ENCODE measurements at regions not wholly inside any gene's neighbourhood (a gene's known extent, or its start where the extent isn't known, plus 50 kb on each side); places are given as distances from the start of the nearest gene placed in this dataset.

DNA sequence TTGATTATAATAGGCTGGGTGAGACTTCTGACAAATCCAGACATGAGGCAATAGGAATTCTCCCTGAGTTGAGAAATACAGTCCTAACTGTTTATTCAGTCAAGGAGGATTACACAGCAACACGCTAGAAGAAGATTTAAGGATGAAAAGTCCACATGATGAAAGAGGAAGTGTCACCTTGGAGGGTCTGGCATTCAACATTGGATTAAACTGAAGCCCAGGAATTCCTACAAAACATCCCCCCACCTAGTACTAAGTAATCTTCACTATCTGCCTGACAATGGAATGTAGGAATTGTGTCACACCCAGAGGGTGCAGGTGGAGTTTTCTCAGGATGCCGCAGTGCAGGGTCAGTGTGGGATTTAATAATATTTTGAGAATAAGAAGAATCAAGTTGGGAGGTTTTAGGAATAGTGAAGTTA is 142.4 kb downstream of the SOCS6 start:
- DNase-seq, result no peak

DNA sequence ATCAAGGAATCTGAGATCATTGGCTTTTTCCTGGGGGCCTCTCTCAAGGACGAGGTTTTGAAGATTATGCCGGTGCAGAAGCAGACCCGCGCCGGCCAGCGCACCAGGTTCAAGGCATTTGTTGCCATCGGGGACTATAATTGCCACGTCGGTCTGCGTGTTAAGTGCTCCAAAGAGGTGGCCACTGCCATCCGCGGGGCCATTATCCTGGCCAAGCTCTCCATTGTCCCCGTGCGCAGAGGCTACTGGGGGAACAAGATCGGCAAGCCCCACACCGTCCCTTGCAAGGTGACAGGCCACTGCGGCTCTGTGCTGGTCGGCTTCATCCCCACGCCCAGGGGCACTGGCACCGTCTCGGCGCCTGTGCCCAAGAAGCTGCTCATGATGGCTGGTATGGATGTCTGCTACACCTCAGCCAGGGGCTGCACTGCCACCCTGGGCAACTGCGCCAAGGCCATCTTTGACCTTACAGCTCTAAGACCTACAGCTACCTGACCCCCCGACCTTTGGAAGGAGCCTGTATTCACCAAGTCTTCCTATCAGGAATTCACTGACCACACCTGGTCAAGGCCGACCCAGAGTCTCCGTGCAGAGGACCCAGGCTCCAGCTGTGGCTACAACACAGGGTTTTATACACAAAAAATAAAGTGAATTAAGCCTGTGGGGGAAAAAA is 141.8 kb downstream of the SOCS6 start:
- no peak for DNase-seq

DNA sequence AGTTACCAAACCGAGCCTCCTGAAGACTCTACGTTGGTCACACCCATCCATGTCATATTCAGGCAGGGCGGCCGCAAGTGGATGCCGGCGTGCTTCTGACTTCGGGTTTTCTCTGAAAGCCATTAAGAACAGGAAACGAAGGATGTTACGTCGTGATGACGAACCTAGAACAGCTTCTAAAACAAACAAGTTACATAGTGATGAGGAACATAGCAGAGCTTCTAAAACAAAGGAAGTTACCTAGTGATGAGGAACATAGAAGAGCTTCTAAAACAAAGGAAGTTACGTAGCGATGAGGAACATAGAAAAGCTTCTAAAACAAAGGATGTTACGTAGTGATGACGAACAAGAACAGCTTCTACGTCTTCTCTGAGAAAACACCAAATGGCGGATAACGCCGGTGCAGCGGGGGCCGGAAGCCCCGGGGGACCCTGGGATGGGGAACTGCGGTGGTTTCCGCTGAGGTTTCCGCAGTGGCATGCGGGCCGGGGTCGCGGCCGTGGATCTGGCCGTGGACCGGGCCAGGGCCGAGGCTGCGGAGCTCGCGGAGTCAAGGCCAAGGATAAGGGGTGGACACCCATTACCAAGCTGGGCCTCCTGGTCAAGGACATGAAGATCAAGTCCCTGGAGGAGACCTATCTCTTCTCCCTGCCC is 141.1 kb downstream of the SOCS6 start:
- no peak for DNase-seq

DNA sequence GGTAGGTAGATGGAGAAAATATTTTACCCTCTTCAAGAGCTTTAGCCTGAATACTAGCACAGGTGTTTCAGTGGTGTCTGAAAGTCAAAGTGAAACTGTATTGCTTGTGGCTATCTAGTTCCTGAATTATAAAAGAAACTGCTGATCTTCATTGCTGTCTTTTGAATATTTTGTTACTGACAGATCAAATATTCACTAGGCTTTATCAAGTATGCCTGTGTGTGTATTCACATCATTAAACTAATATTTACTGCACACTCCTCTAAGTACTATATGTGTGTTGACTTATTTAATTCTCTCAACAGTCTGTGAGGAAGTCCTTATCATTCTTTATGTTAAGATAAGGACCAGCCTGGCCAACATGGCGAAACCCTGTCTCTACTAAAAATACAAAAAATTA is 139.6 kb downstream of the SOCS6 start:
- DNase-seq, result no peak

- no peak for DNase-seq
These were observed 138.0 kb downstream of the SOCS6 start for GRCh38 chr18:70426818-70427217.

GRCh38 chr18:70425236-70425635 is 136.4 kb downstream of the SOCS6 start:
- no peak for DNase-seq

- no peak for DNase-seq
These were observed 135.1 kb downstream of the SOCS6 start for GRCh38 chr18:70423988-70424387.

- DNase-seq, result no peak
These were observed 134.3 kb downstream of the SOCS6 start for GRCh38 chr18:70423120-70423519.

DNA sequence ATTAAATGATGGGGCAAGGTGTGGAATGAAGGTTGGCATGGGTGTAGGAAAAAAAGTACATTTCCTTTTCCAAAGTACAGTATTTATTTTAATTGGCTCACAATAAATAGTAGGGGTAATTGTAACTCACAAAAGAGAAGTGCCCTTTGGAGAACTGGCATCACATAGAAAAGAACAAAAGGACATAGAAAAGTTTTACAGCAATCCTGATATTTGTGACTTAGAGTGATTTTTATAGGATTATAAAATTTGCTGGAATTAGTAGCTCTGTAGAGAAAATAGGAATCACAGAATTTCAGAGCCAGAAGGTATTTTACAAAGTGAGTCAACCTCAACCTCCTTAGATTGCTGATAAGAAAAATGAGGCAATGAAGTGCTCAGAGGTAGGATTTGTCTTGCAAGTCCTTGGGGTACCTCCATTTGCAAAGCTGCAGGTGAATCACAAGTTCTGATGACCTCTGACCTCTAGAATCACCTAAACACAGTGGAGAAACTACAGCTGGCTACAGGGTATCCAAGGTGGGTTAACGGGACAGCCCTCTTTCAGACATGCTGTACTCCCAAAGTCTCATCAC is 133.6 kb downstream of the SOCS6 start:
- DNase-seq, result no peak

GRCh38 chr18:70421471-70422390 is 132.9 kb downstream of the SOCS6 start:
- peak; percentile 5 for DNase-seq

DNA sequence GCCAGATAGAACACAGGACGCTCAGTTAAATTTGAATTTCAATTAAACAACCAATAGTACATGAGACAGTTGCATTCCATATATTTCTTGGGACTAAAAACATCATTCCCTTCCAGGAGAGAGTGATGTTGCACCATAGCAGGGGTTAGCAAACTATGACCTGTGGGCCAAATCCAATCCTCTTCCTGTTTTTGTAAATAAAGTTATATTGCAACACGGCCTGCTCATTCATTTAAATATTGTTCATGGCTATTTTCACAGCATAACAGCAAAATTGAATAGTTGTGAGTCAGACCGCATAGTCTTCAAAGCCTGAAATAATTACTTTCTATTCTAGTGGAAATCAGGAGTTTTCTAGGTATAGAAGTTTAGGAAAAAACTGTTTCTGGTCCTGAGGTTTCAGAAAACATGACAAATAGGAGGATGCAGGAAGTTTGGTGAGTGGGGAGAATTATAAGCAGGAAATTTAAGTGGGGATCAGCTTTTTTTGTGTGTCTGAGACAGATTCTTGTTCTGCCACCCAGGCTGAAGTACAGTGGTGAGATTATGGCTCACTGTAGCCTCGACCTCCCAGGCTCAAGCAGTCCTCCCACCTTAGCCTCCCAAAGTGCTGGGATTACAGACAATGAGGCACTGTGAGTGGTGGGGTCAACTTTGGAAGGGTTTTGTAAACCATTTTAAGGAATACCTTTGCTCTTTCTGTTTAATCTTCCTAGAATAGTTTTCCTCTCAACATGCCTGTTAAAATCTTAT is 131.5 kb downstream of the SOCS6 start:
- DNase-seq, result no peak

GRCh38 chr18:70419526-70419925 is 130.7 kb downstream of the SOCS6 start:
- no peak for DNase-seq

- DNase-seq, result no peak
These were observed 129.9 kb downstream of the SOCS6 start for GRCh38 chr18:70418546-70419311.

DNA sequence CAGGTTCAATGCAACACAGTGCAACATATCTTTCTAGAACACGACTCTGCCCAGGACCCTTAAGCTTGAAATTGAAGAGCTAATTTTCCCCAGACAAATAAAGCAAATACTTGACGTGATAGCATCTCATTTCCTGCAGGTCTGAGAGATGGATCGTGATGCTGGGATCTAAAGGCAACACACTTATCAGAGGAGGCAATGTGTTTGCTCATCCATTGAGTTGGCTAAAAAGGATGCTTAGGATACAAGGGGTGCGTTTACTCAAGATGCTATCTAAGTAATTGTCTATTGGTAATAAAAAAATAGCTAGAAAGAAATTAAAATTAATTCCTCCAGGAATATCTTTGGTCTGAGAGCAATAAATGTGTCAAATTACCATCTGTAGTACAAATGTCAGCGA is 129.0 kb downstream of the SOCS6 start:
- no peak for DNase-seq

DNA sequence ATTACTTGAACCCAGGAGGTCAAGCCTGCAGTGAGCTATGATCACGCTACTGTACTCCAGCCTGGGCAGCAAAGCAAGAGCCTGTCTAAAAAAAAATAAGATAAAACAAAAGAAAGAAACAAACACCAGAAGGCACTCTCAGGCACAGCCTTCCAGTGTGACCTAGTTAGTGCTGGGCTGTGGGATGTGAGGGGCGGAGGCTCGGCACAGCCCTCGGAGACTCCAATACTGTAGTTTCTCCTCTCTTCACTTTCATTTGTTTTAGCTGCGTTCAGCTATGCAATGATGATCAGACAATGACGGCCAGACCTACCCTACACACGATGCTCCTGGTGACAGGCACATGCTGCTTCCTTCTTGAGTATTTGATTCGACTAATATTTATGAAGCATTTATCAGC is 127.7 kb downstream of the SOCS6 start:
- no peak for DNase-seq

DNA sequence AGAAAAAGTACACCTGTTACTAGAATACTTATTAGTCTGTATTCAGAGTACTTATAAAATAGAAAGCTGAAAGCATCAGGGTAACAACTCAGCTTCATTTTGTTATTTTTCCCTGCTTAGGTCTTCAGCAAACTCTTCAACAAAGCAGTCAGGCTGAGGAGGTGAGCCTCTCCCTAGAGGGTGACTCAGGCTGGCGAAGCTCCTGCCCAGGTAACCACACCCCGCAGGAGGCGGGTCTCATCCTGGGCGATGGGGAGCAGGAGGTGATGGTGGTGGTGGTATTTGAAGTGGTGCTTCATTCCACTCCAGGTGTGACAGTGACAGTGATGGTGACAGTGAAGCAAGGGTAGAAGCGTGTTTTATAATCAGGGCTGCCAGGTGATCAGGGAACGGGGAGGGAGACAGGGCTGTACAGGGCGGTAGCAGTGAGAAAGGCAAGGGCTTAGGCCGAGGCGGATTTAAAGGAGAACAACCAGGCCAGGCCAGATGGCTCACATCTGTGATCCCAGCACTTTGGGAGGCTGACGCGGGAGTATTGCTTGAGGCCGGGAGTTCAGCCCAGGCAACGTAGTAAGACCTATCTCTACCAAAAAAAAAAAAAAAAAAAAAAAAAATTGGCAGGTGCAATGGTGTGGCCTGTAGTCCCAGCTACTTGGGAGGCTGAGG is 127.1 kb downstream of the SOCS6 start:
- no peak for DNase-seq

DNA sequence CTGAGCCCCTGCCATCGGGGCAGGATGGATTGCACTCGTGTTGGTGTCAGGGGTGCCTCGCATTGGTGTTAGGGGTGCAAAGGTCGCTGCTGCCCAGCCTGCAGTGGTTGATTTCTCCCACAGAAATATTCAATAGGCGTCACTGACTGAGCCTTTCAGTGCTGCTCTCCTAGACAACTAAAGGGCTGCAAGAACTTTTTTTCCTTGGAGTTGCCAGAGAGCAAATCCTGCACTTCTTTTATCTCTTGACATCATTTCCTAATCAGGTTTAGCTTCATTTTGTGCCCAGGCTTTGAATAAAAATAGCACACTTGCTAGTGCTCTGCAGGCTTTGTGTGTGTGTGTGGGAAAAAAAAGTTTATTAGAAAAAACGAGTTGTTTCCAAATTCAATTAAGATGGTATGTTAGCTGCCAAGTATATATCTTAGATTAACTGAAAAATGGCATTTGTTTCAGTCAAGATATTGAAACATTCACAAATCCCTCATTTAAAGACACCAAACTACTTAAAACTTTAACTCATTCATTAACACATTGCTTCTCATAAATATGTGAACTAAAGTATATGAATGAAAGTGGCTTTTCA is 125.6 kb downstream of the SOCS6 start:
- DNase-seq, result no peak

- no peak for DNase-seq
These were observed 124.6 kb downstream of the SOCS6 start for GRCh38 chr18:70413455-70413854.

GRCh38 chr18:70411876-70412435 is 123.1 kb downstream of the SOCS6 start:
- DNase-seq, result no peak

GRCh38 chr18:70411307-70411706 is 122.5 kb downstream of the SOCS6 start:
- DNase-seq, result no peak

DNA sequence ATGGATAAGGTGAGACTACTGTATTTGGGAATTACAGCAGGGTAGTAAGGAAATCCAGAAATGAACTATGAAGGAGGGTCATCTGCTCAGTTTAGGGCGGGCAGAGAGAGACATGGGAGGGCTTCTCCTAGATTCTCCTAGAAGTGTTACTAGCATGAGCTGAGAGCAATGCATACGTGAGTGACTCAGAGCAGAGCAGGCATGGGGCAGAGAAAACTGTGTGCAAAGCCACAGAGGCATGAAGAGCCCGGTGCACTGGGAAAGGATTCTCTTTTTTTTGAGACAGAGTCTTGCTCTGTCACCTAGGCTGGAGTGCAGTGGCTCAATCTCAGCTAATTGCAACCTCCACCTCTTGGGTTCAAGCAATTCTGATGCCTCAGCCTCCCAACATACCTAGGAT is 116.2 kb downstream of the SOCS6 start:
- DNase-seq, result no peak

Measured in CD4-positive, alpha-beta T cell treated with Interleukin-21 for 1 hour (primary cell).